ENCODE measurements at regions not wholly inside any gene's neighbourhood (a gene's known extent, or its start where the extent isn't known, plus 50 kb on each side); places are given as distances from the start of the nearest gene placed in this dataset.

- H3K9me2 ChIP-seq (replicated peaks; ENCODE audit: control insufficient read depth, low read length): no peaks in the 10 kb centered on the region
Measured at GRCh38 chr12:89108265-89108664, 244.0 kb downstream of the DUSP6 start.

GRCh38 chr12:89106950-89107349 is 245.4 kb downstream of the DUSP6 start:
- Histone ChIP-seq H3F3A (ENCODE audit: control insufficient read depth, insufficient read depth) (no peaks in the 10 kb centered on the region), H3K27ac (ENCODE audit: low read depth, low read length) (no peak overlapping the region), H3K4me3 (ENCODE audit: low read length) (no peak overlapping the region), H4K20me1 (ENCODE audit: control insufficient read depth, insufficient read depth, low read depth, low read length) (no peaks in the 10 kb centered on the region), H3K9me2 (replicated peaks; ENCODE audit: control insufficient read depth, low read length) (no peaks in the 10 kb centered on the region), H3K4me1 (ENCODE audit: control insufficient read depth, low read length) (no peaks in the 10 kb centered on the region), H3K36me3 (ENCODE audit: control insufficient read depth, low read length) (no peaks in the 10 kb centered on the region), H3K4me2 (ENCODE audit: low read length) (no peak overlapping the region), H3K27me3 (ENCODE audit: control insufficient read depth, low read length) (no peaks in the 10 kb centered on the region), H3K9me3 (ENCODE audit: control insufficient read depth, insufficient read depth, low read length) (no peaks in the 10 kb centered on the region), H3K79me2 (ENCODE audit: control insufficient read depth, low read length) (no peaks in the 10 kb centered on the region)
- TF ChIP-seq CTCF (IDR thresholded peaks at IDR 0.05; ENCODE audit: low read depth, low read length, poor library complexity, severe bottlenecking) (no peak), EZH2phosphoT487 (IDR thresholded peaks at IDR 0.05; ENCODE audit: borderline replicate concordance, low read length) (no peak)

More at GRCh38 chr12:89108265-89108664, 244.0 kb downstream of the DUSP6 start:
- no peaks in the 10 kb centered on the region for H3F3A ChIP-seq (ENCODE audit: control insufficient read depth, insufficient read depth)
- H3K4me1 ChIP-seq (ENCODE audit: control insufficient read depth, low read length): no peaks in the 10 kb centered on the region
- no peak overlapping the region for H3K27ac ChIP-seq (ENCODE audit: low read depth, low read length)
- H4K20me1 ChIP-seq (ENCODE audit: control insufficient read depth, insufficient read depth, low read depth, low read length): no peaks in the 10 kb centered on the region
- TF ChIP-seq CTCF (IDR thresholded peaks at IDR 0.05; ENCODE audit: low read depth, low read length, poor library complexity, severe bottlenecking): no peak
- no peak for TF ChIP-seq EZH2phosphoT487 (IDR thresholded peaks at IDR 0.05; ENCODE audit: borderline replicate concordance, low read length)
- no peaks in the 10 kb centered on the region for H3K27me3 ChIP-seq (ENCODE audit: control insufficient read depth, low read length)
- H3K9me3 ChIP-seq (ENCODE audit: control insufficient read depth, insufficient read depth, low read length): no peaks in the 10 kb centered on the region
- H3K4me2 ChIP-seq (ENCODE audit: low read length): no peak overlapping the region
- no peak overlapping the region for H3K4me3 ChIP-seq (ENCODE audit: low read length)
- no peaks in the 10 kb centered on the region for H3K36me3 ChIP-seq (ENCODE audit: control insufficient read depth, low read length)
- H3K79me2 ChIP-seq (ENCODE audit: control insufficient read depth, low read length): no peaks in the 10 kb centered on the region

- Histone ChIP-seq H3K9me2 (replicated peaks; ENCODE audit: control insufficient read depth, low read length) (no peaks in the 10 kb centered on the region), H4K20me1 (ENCODE audit: control insufficient read depth, insufficient read depth, low read depth, low read length) (no peaks in the 10 kb centered on the region), H3F3A (ENCODE audit: control insufficient read depth, insufficient read depth) (no peaks in the 10 kb centered on the region), H3K4me1 (ENCODE audit: control insufficient read depth, low read length) (no peaks in the 10 kb centered on the region), H3K36me3 (ENCODE audit: control insufficient read depth, low read length) (no peaks in the 10 kb centered on the region), H3K79me2 (ENCODE audit: control insufficient read depth, low read length) (no peaks in the 10 kb centered on the region), H3K4me3 (ENCODE audit: low read length) (no peak overlapping the region), H3K27ac (ENCODE audit: low read depth, low read length) (no peak overlapping the region), H3K4me2 (ENCODE audit: low read length) (no peak overlapping the region), H3K9me3 (ENCODE audit: control insufficient read depth, insufficient read depth, low read length) (no peaks in the 10 kb centered on the region), H3K27me3 (ENCODE audit: control insufficient read depth, low read length) (no peaks in the 10 kb centered on the region)
- TF ChIP-seq CTCF (IDR thresholded peaks at IDR 0.05; ENCODE audit: low read depth, low read length, poor library complexity, severe bottlenecking) (no peak), EZH2phosphoT487 (IDR thresholded peaks at IDR 0.05; ENCODE audit: borderline replicate concordance, low read length) (no peak)
Measured at GRCh38 chr12:89105243-89105642, 247.1 kb downstream of the DUSP6 start.

GRCh38 chr12:89103831-89104230 is 248.5 kb downstream of the DUSP6 start:
- H3K79me2 ChIP-seq (ENCODE audit: control insufficient read depth, low read length): no peaks in the 10 kb centered on the region
- H4K20me1 ChIP-seq (ENCODE audit: control insufficient read depth, insufficient read depth, low read depth, low read length): no peaks in the 10 kb centered on the region
- H3K4me2 ChIP-seq (ENCODE audit: low read length): no peak overlapping the region
- TF ChIP-seq EZH2phosphoT487 (IDR thresholded peaks at IDR 0.05; ENCODE audit: borderline replicate concordance, low read length) (no peak), CTCF (IDR thresholded peaks at IDR 0.05; ENCODE audit: low read depth, low read length, poor library complexity, severe bottlenecking) (no peak)
- H3K27ac ChIP-seq (ENCODE audit: low read depth, low read length): no peak overlapping the region
- H3K9me2 ChIP-seq (replicated peaks; ENCODE audit: control insufficient read depth, low read length): no peaks in the 10 kb centered on the region
- no peaks in the 10 kb centered on the region for H3K9me3 ChIP-seq (ENCODE audit: control insufficient read depth, insufficient read depth, low read length)
- H3K36me3 ChIP-seq (ENCODE audit: control insufficient read depth, low read length): no peaks in the 10 kb centered on the region
- no peaks in the 10 kb centered on the region for H3K27me3 ChIP-seq (ENCODE audit: control insufficient read depth, low read length)
- no peaks in the 10 kb centered on the region for H3K4me1 ChIP-seq (ENCODE audit: control insufficient read depth, low read length)
- H3F3A ChIP-seq (ENCODE audit: control insufficient read depth, insufficient read depth): no peaks in the 10 kb centered on the region
- H3K4me3 ChIP-seq (ENCODE audit: low read length): no peak overlapping the region

Measured in DOHH2 (cell line).